Cardiac fibroblast (primary cell): ENCODE measurements at regions not wholly inside any gene's neighbourhood (a gene's known extent, or its start where the extent isn't known, plus 50 kb on each side); places are given as distances from the start of the nearest gene placed in this dataset.

ENCODE experiments used
- DNase-seq, 2 donors: peaks; one replicate each; pipeline versions ENCODE4 v3.0.0 to v3.0.0-alpha.2; 2010; ENCODE audit warnings: low read depth in 2 of 2
- H3K4me3 ChIP-seq, 2 donors: replicated peaks in 1 of 2; 1 replicate in 1 of 2; 2 replicates in 1 of 2; pipeline ENCODE4 v1.5.1; 2011; ENCODE audit warnings: low read depth in 2 of 2, low read length in 2 of 2, mild to moderate bottlenecking in 2 of 2, moderate library complexity in 1 of 2
- CTCF ChIP-seq: IDR thresholded peaks from one replicate; pipeline ENCODE4 v1.5.1; 2011; ENCODE audit warnings: low read depth, mild to moderate bottlenecking, low read length, inconsistent platforms

GRCh38 chrX:10101269-10101668, 55.5 kb upstream of the CLCN4 start:
- no peak for TF ChIP-seq CTCF
- no peak overlapping the region for H3K4me3 ChIP-seq
- no peak for DNase-seq

DNA sequence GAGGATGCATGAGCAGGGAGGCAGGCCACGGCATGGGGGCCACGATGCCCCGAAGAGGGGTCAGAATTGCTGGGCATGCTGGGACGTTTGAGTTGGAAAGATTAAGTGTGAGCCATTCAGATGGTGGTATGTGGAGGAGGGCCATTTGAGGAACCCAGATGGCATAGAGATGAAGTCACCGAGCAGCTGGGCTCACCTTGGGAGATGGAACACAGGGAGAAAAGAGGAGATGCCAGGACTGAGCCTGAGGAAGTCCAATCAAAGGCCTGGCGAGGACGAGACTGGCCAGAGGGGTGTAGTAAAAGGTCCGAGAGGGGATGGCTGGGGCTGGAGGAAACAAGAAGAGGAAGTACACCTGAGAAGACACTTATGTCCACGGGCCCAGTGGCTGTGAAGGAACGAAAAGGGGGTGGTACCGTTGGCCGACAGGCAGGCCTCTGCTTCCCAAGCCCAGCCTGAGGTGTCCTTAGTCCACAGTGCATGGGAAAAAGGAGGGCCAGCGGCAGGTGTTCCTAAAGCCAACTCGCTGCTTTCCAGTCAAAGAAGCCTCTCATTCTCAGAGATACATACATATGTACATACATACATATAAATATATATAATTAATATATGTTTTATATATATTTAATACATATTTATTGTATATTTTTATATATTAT, 54.6 kb upstream of the CLCN4 start:
- no peak for DNase-seq
- TF ChIP-seq CTCF, result no peak
- no peak overlapping the region for H3K4me3 ChIP-seq

- peak; percentile 10 to 79 for DNase-seq
- TF ChIP-seq CTCF, result no peak
- no peak overlapping the region for H3K4me3 ChIP-seq
Observed at GRCh38 chrX:10103023-10103422, 53.8 kb upstream of the CLCN4 start.

DNA sequence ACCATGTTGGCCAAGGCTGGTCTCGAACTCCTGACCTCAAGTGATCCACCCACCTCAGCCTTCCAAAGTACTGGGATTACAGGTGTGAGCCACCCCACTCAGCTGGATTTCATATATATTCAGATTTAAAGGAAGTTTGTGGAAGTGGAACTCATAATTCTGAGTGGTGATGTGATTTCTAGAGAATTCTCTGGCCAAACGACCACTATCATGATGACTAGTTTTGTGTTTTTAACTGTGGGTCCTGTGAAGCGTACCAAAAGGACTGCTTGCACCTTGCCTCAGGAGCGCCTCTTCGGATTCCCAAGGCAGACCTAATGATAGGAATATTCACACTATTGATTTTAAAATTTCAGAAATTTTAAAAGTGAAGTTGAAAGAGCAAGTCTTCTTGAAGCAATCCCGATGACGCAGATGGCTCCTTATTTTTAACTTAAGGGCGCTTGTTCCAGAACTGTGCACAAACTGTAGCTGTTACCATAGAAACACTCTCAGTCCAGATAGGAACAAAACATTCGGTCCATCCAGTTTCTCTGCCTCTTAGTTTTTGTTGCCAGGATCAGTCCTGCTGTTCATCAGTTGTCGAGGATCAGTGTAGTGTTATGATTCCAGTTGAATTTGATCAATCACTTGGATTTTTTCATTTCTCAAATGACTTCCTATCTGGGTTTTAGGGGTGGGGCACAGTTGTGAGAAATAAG, 51.7 kb upstream of the CLCN4 start:
- no peak overlapping the region for H3K4me3 ChIP-seq
- no peak for TF ChIP-seq CTCF
- peak in 1 of 2 donors; percentile 42 for DNase-seq

DNA sequence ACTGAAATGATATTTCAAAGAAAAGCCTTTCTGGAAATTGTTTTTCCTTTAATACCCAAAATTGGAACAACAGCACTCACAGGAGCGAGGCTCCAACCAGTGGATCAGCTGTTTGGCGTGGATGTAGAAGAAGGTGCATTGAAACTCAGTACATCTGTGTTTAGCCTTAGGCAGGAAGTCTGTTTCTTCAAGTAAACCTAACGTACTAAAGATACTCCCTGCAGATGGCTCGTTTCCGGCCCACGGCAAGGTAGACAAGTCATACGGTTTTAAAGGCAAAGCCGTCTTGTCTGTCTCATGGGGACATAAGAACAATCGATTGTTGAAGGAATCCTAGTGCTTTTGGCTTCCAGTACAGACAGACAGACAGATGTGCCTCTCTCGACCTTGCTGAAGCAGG, 50.0 kb upstream of the CLCN4 start:
- TF ChIP-seq CTCF, result no peak
- no peak for DNase-seq
- no peak overlapping the region for H3K4me3 ChIP-seq
